Nephron progenitor cell (in vitro differentiated cells): ENCODE measurements at regions not wholly inside any gene's neighbourhood (a gene's known extent, or its start where the extent isn't known, plus 50 kb on each side); places are given as distances from the start of the nearest gene placed in this dataset.
A peak's percentile ranks its signal among the peaks of the same experiment; 100 is the strongest.
"Not testable (repeated sequence)": the region's sequence is repeated elsewhere in the genome, so short reads cannot be mapped to it uniquely, and the experiment has no call there.

ENCODE experiments used
- DNase-seq: peaks from one replicate; pipeline ENCODE4 v3.0.0; 2021
- H3K27ac Mint-ChIP-seq: 2 replicates; pipeline ENCODE4 v1.8.0; 2021; ENCODE audit warnings: mild to moderate bottlenecking, moderate library complexity, mixed read lengths
- H3K27me3 Mint-ChIP-seq: 2 replicates; pipeline ENCODE4 v1.8.0; 2021; ENCODE audit warnings: mild to moderate bottlenecking, low read depth, mixed read lengths; ENCODE audit not compliant: poor library complexity
- H3K36me3 Mint-ChIP-seq: 2 replicates; pipeline ENCODE4 v1.8.0; 2021; ENCODE audit warnings: low read depth, mixed read lengths
- H3K4me1 Mint-ChIP-seq: 2 replicates; pipeline ENCODE4 v1.8.0; 2021; ENCODE audit warnings: mixed read lengths
- H3K4me3 Mint-ChIP-seq: 2 replicates; pipeline ENCODE4 v1.8.0; 2021; ENCODE audit warnings: mild to moderate bottlenecking, moderate library complexity, mixed read lengths
- H3K9me3 Mint-ChIP-seq: 2 replicates; pipeline ENCODE4 v1.8.0; 2021; ENCODE audit warnings: mild to moderate bottlenecking, moderate library complexity, mixed read lengths
- CTCF ChIP-seq: fragments of 200-600 bp; sonication (generic); IDR thresholded peaks from 2 replicates; pipeline ENCODE4 v1.5.0; 2021; ENCODE audit warnings: antibody characterized with exemption

- peak overlapping the region; percentile 16 for H3K27ac Mint-ChIP-seq
- no peak for DNase-seq
- no peaks in the 10 kb centered on the region for H3K27me3 Mint-ChIP-seq
- no peaks in the 10 kb centered on the region for H3K36me3 Mint-ChIP-seq
- TF ChIP-seq CTCF = no peak
- H3K9me3 Mint-ChIP-seq = peaks cover 12% of the 10 kb centered on the region
- H3K4me1 Mint-ChIP-seq = peaks cover 37% of the 10 kb centered on the region
- H3K4me3 Mint-ChIP-seq = no peak overlapping the region
Observed at GRCh38 chr14:77991128-77991772, 178.9 kb upstream of the NRXN3 start.

- Mint-ChIP-seq H3K4me3 (no peak overlapping the region), H3K36me3 (peaks cover 5% of the 10 kb centered on the region), H3K4me1 (no peaks in the 10 kb centered on the region), H3K27me3 (peaks cover 16% of the 10 kb centered on the region), H3K27ac (no peak overlapping the region), H3K9me3 (peaks cover 46% of the 10 kb centered on the region)
- DNase-seq = no peak
- no peak for TF ChIP-seq CTCF
Observed at GRCh38 chr14:78005325-78005724, 164.8 kb upstream of the NRXN3 start.

- H3K4me1 Mint-ChIP-seq = no peaks in the 10 kb centered on the region
- no peak for TF ChIP-seq CTCF
- peaks cover 5% of the 10 kb centered on the region for H3K36me3 Mint-ChIP-seq
- H3K27me3 Mint-ChIP-seq = peaks cover 13% of the 10 kb centered on the region
- H3K9me3 Mint-ChIP-seq = peaks cover 28% of the 10 kb centered on the region
- H3K27ac Mint-ChIP-seq = no peak overlapping the region
- no peak for DNase-seq
- no peak overlapping the region for H3K4me3 Mint-ChIP-seq
Observed at GRCh38 chr14:78007160-78007559, 163.0 kb upstream of the NRXN3 start.

- H3K4me1 Mint-ChIP-seq = no peaks in the 10 kb centered on the region
- H3K4me3 Mint-ChIP-seq = no peak overlapping the region
- peaks cover 8% of the 10 kb centered on the region for H3K27me3 Mint-ChIP-seq
- no peaks in the 10 kb centered on the region for H3K36me3 Mint-ChIP-seq
- H3K27ac Mint-ChIP-seq = no peak overlapping the region
- H3K9me3 Mint-ChIP-seq = peaks cover 10% of the 10 kb centered on the region
- no peak for DNase-seq
- TF ChIP-seq CTCF = no peak
Observed at GRCh38 chr14:78010688-78011087, 159.5 kb upstream of the NRXN3 start.

- not testable (repeated sequence) for H3K36me3 Mint-ChIP-seq, H3K27ac Mint-ChIP-seq, H3K4me3 Mint-ChIP-seq, H3K4me1 Mint-ChIP-seq, H3K9me3 Mint-ChIP-seq, DNase-seq
- H3K27me3 Mint-ChIP-seq = peaks cover 16% of the 10 kb centered on the region
Observed at GRCh38 chr14:78013911-78014310, 156.3 kb upstream of the NRXN3 start.

- H3K4me3 Mint-ChIP-seq = no peak overlapping the region
Observed at GRCh38 chr14:78016532-78016931, 153.6 kb upstream of the NRXN3 start.

More at GRCh38 chr14:78016532-78016931, 153.6 kb upstream of the NRXN3 start:
- peaks cover 7% of the 10 kb centered on the region for H3K9me3 Mint-ChIP-seq
- H3K4me1 Mint-ChIP-seq = no peaks in the 10 kb centered on the region
- peaks cover 16% of the 10 kb centered on the region for H3K27me3 Mint-ChIP-seq
- no peaks in the 10 kb centered on the region for H3K36me3 Mint-ChIP-seq
- no peak overlapping the region for H3K27ac Mint-ChIP-seq
- DNase-seq = no peak
- no peak for TF ChIP-seq CTCF
